ENCODE measurements at regions not wholly inside any gene's neighbourhood (a gene's known extent, or its start where the extent isn't known, plus 50 kb on each side); places are given as distances from the start of the nearest gene placed in this dataset.

- no peak overlapping the region for H3K4me3 ChIP-seq (ENCODE audit: low read depth, low read length)
- in situ Hi-C loops (cut with HindIII; ENCODE audit: low sequenced_read_pairs) = no loop called here
- no peak for TF ChIP-seq CTCF (IDR thresholded peaks at IDR 0.05; ENCODE audit: low read depth, low read length)
- DNase-seq (ENCODE audit: low read depth, low spot score) = no peak
These were observed 150.3 kb upstream of the MAOA start for GRCh38 chrX:43505769-43506168.

- no peak overlapping the region for H3K4me3 ChIP-seq (ENCODE audit: low read depth, low read length)
- no peak for DNase-seq (ENCODE audit: low read depth, low spot score)
- in situ Hi-C loops (cut with HindIII; ENCODE audit: low sequenced_read_pairs) = no loop called here
- TF ChIP-seq CTCF (IDR thresholded peaks at IDR 0.05; ENCODE audit: low read depth, low read length) = no peak
These were observed 147.4 kb upstream of the MAOA start for GRCh38 chrX:43508694-43509093.

GRCh38 chrX:43510209-43510608 lies 145.9 kb upstream of the MAOA start:
- H3K4me3 ChIP-seq (ENCODE audit: low read depth, low read length) = no peak overlapping the region
- in situ Hi-C loops (cut with HindIII; ENCODE audit: low sequenced_read_pairs) = no loop called here
- no peak for TF ChIP-seq CTCF (IDR thresholded peaks at IDR 0.05; ENCODE audit: low read depth, low read length)
- DNase-seq (ENCODE audit: low read depth, low spot score) = no peak

GRCh38 chrX:43513085-43513484 lies 143.0 kb upstream of the MAOA start:
- no peak for DNase-seq (ENCODE audit: low read depth, low spot score)
- in situ Hi-C loops (cut with HindIII; ENCODE audit: low sequenced_read_pairs) = no loop called here
- TF ChIP-seq CTCF (IDR thresholded peaks at IDR 0.05; ENCODE audit: low read depth, low read length) = no peak
- H3K4me3 ChIP-seq (ENCODE audit: low read depth, low read length) = no peak overlapping the region

- no peak for TF ChIP-seq CTCF (IDR thresholded peaks at IDR 0.05; ENCODE audit: low read depth, low read length)
- no peak overlapping the region for H3K4me3 ChIP-seq (ENCODE audit: low read depth, low read length)
- DNase-seq (ENCODE audit: low read depth, low spot score) = no peak
- in situ Hi-C loops (cut with HindIII; ENCODE audit: low sequenced_read_pairs) = no loop called here
These were observed 141.3 kb upstream of the MAOA start for GRCh38 chrX:43514820-43515219.

- no peak overlapping the region for H3K4me3 ChIP-seq (ENCODE audit: low read depth, low read length)
- in situ Hi-C loops (cut with HindIII; ENCODE audit: low sequenced_read_pairs) = no loop called here
- TF ChIP-seq CTCF (IDR thresholded peaks at IDR 0.05; ENCODE audit: low read depth, low read length) = no peak
- DNase-seq (ENCODE audit: low read depth, low spot score) = no peak
These were observed 133.5 kb upstream of the MAOA start for GRCh38 chrX:43522582-43522981.
